GM12878 (cell line): ENCODE measurements at regions not wholly inside any gene's neighbourhood (a gene's known extent, or its start where the extent isn't known, plus 50 kb on each side); places are given as distances from the start of the nearest gene placed in this dataset.

ENCODE experiments used
- ATAC-seq: fragments of 200-7000 bp; cut with Tn5 transposase; 3 replicates; pipeline ENCODE4 v1.9.1; 2020; ENCODE audit warnings: mild to moderate bottlenecking, moderate library complexity
- BruUV-seq: library from RNA; stranded (reverse); fragments of 400-500 nt; replicated peaks from 2 replicates; lab custom pipeline; 2021; lab: Mats Ljungman, UMichigan
- CTCF ChIA-PET: fragments of 300-600 bp; sonication (Branson Sonifier 250); formaldehyde crosslinking; extraction: SDS; loops from one replicate; lab custom pipeline; 2021; ENCODE audit warnings: inconsistent platforms; lab: Yijun Ruan, JAX
- POLR2A ChIA-PET: fragments of 350-600 bp; formaldehyde crosslinking; extraction: SDS; loops from one replicate; lab custom pipeline; 2021; ENCODE audit warnings: inconsistent platforms; lab: Charles Lee
- RAD21 ChIA-PET: fragments of 300-600 bp; sonication (Branson Sonifier 250); formaldehyde crosslinking; loops from one replicate; lab custom pipeline; 2023; ENCODE audit warnings: antibody characterized with exemption; ENCODE audit not compliant: unreplicated experiment; lab: Charles Lee
- SMC1A ChIA-PET: fragments of 300-600 bp; sonication (Branson Sonifier 250); formaldehyde crosslinking; loops from one replicate; lab custom pipeline; 2023; ENCODE audit not compliant: unreplicated experiment, uncharacterized antibody; lab: Charles Lee
- DNase-seq: peaks from one replicate; pipeline ENCODE4 v3.0.0-alpha.2; 2011; ENCODE audit warnings: low read depth, low spot score
- FAIRE-seq: peaks from 3 replicates; lab custom pipeline; 2011; peaks lifted over from hg19 to GRCh38; lab: Jason Lieb, UNC
- H2AFZ ChIP-seq: 2 replicates; pipeline ENCODE4 v1.6.0; 2011; ENCODE audit warnings: low read depth, low read length, control low read depth; ENCODE audit not compliant: control insufficient read depth
- H3K27ac ChIP-seq: 2 replicates; pipeline ENCODE4 v1.5.1; 2011; ENCODE audit warnings: control low read depth; ENCODE audit not compliant: control insufficient read depth, insufficient read depth
- H3K27me3 ChIP-seq, 2 experiments: replicated peaks in 1 of 2; 2 replicates each; pipeline versions ENCODE4 v1.6.0 to v1.6.1; 2011; ENCODE audit warnings: low read length in 1 of 2; ENCODE audit not compliant: control insufficient read depth in 2 of 2, insufficient read depth in 2 of 2
- H3K36me3 ChIP-seq, 2 experiments: 2 replicates each; pipeline ENCODE4 v1.5.1; 2011; ENCODE audit warnings: low read length in 1 of 2; ENCODE audit not compliant: control insufficient read depth in 2 of 2, insufficient read depth in 2 of 2
- H3K4me1 ChIP-seq: 2 replicates; pipeline ENCODE4 v1.6.1; 2011; ENCODE audit warnings: mild to moderate bottlenecking, low read length, moderate library complexity, mixed read lengths; ENCODE audit not compliant: control insufficient read depth, insufficient read depth
- H3K4me2 ChIP-seq: 2 replicates; pipeline ENCODE4 v1.6.0; 2011; ENCODE audit warnings: control low read depth; ENCODE audit not compliant: control insufficient read depth, insufficient read depth
- H3K4me3 ChIP-seq: fragments of 200-600 bp; sonication (generic); 2 replicates; pipeline ENCODE4 v1.5.1; 2016
- H3K79me2 ChIP-seq: 2 replicates; pipeline ENCODE4 v1.6.0; 2011; ENCODE audit warnings: low read length; ENCODE audit not compliant: control insufficient read depth, insufficient read depth
- H3K9ac ChIP-seq: 2 replicates; pipeline ENCODE4 v1.8.0; 2011; ENCODE audit warnings: low read length, control low read depth, mixed read lengths; ENCODE audit not compliant: control insufficient read depth, insufficient read depth
- H3K9me3 ChIP-seq: replicated peaks from 3 replicates; pipeline ENCODE4 v1.5.1; 2011; ENCODE audit warnings: mild to moderate bottlenecking, low read length; ENCODE audit not compliant: control insufficient read depth, insufficient read depth
- H4K20me1 ChIP-seq: 2 replicates; pipeline ENCODE4 v1.6.0; 2011; ENCODE audit not compliant: control insufficient read depth, insufficient read depth
- BHLHE40 ChIP-seq, 2 experiments: fragments of 450-650 bp in 1 of 2; IDR thresholded peaks; 2 replicates each; pipeline ENCODE4 v1.6.1; 2011 to 2017; ENCODE audit warnings: low read depth in 2 of 2, borderline replicate concordance in 1 of 2, improper control_type of control experiment in 1 of 2, low read length in 1 of 2, mild to moderate bottlenecking in 1 of 2
- CBX5 ChIP-seq: sonication (generic); IDR thresholded peaks from 2 replicates; pipeline ENCODE4 v1.6.1; 2016; ENCODE audit warnings: low read depth, moderate library complexity, mild to moderate bottlenecking, inconsistent platforms
- CREM ChIP-seq: IDR thresholded peaks from 2 replicates; pipeline ENCODE4 v1.6.1; 2014; ENCODE audit warnings: antibody characterized with exemption, low read depth
- EP300 ChIP-seq, 2 experiments: fragments of 150-350 bp in 1 of 2; IDR thresholded peaks; 2 replicates each; pipeline ENCODE4 v1.6.1; 2011 to 2012; ENCODE audit warnings: low read depth in 2 of 2, low read length in 2 of 2, borderline replicate concordance in 1 of 2, improper control_type of control experiment in 1 of 2, inconsistent platforms in 1 of 2; ENCODE audit not compliant: control insufficient read depth in 1 of 2
- HDAC6 ChIP-seq: fragments of 200-600 bp; sonication (generic); IDR thresholded peaks from one replicate; pipeline ENCODE4 v1.8.0; 2017; ENCODE audit warnings: antibody characterized with exemption; ENCODE audit not compliant: unreplicated experiment
- HDGF ChIP-seq: fragments of 450-650 bp; IDR thresholded peaks from 2 replicates; pipeline ENCODE4 v1.6.1; 2016; ENCODE audit warnings: antibody characterized with exemption
- KAT2A ChIP-seq: conservative IDR thresholded peaks from 2 replicates; pipeline ENCODE4 v1.6.1; 2011; ENCODE audit warnings: low read depth, low read length; ENCODE audit not compliant: control insufficient read depth
- NFYB ChIP-seq: IDR thresholded peaks from 2 replicates; pipeline ENCODE4 v1.6.1; 2011; ENCODE audit warnings: low read depth, mild to moderate bottlenecking, low read length, improper control_type of control experiment, moderate library complexity; ENCODE audit not compliant: insufficient read depth
- NR2C1 ChIP-seq: fragments of 450-650 bp; IDR thresholded peaks from 2 replicates; pipeline ENCODE4 v1.6.1; 2017; ENCODE audit warnings: antibody characterized with exemption, mild to moderate bottlenecking, moderate library complexity
- RBBP5 ChIP-seq: fragments of 200-600 bp; sonication (generic); conservative IDR thresholded peaks from 2 replicates; pipeline ENCODE4 v1.6.1; 2016
- TBL1XR1 ChIP-seq: IDR thresholded peaks from 2 replicates; pipeline ENCODE4 v1.6.1; 2012; ENCODE audit warnings: low read depth, low read length, improper control_type of control experiment
- TCF3 ChIP-seq: IDR thresholded peaks from 2 replicates; pipeline ENCODE4 v1.6.1; 2012; ENCODE audit warnings: low read depth, mild to moderate bottlenecking, low read length, borderline replicate concordance; ENCODE audit not compliant: insufficient read depth
- YY1 ChIP-seq: IDR thresholded peaks from 2 replicates; pipeline ENCODE4 v1.6.1; 2011; ENCODE audit warnings: low read depth, mild to moderate bottlenecking, low read length
- WGBS: methylation state at CpG from one replicate; pipeline ENCODE4 v1.1.6; 2016; ENCODE audit warnings: low lambda C conversion rate; ENCODE audit not compliant: insufficient replicate concordance, insufficient coverage; ENCODE audit errors: missing lambda C conversion rate; 5-methylcytosine and 5-hydroxymethylcytosine counted together
- in situ Hi-C: fragments of 300-500 bp; cut with MboI; formaldehyde crosslinking; loops from 9 replicates; pipeline ENCODE4 v1.14.3; 2018; ENCODE audit warnings: mixed read lengths
- intact Hi-C: fragments of 100-400 bp; cut with micrococcal nuclease; formaldehyde crosslinking; loops from one replicate; pipeline ENCODE4 v1.14.2; 2022; ENCODE audit not compliant: unreplicated experiment

DNA sequence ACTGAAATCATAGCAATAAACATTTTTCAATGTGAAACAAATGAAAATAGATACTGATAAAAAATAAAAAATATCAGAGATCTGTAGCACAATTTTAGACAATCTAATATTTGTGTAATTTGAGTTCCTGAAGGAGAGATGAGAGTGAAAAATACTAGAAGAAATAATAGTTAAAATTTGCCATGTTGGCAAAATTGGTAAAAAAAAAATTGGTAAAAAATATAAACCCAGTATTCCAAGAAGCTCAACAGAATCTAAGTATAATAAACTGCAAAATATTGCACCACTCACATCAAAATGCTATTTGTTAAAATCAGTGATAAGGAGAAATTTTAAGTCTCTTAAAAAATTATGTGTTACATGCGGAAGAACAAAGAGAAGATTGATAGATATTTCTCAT lies 1680.7 kb downstream of the PCDH7 start:
- H3K4me1 ChIP-seq = no peaks in the 10 kb centered on the region
- H3K4me3 ChIP-seq = no peak overlapping the region
- no peak overlapping the region for H3K27ac ChIP-seq
- 0% methylated on average over 1 of the region's 1 CpG for WGBS
- no TSS peak for BruUV-seq
- ChIA-PET POLR2A (no interaction called here), CTCF (interaction anchor here (0.5 kb wide), 1 partner anchor 641 kb away, joined by 5 read pairs; no protein-coding TSS in a partner anchor), SMC1A (no interaction called here), RAD21 (no interaction called here)
- H3K79me2 ChIP-seq = no peaks in the 10 kb centered on the region
- TF ChIP-seq CREM (no peak), BHLHE40 (IDR thresholded peaks at IDR 0.05; ENCODE audit: borderline replicate concordance in 1 of 2, low read depth in 2 of 2, low read length in 1 of 2) (no peak), YY1 (no peak), TBL1XR1 (no peak), HDGF (no peak), EP300 (IDR thresholded peaks at IDR 0.05; ENCODE audit: borderline replicate concordance in 1 of 2, control insufficient read depth in 1 of 2, low read depth in 2 of 2, low read length in 2 of 2) (no peak), CBX5 (no peak), NFYB (no peak), KAT2A (no peak), NR2C1 (no peak), RBBP5 (no peak), TCF3 (no peak), HDAC6 (no peak)
- intact Hi-C loops = no loop called here
- DNase-seq (no peak), ATAC-seq (no peak), FAIRE-seq (no peak)
- H3K9me3 ChIP-seq = no peaks in the 10 kb centered on the region
- no peak overlapping the region for H3K9ac ChIP-seq
- H3K27me3 ChIP-seq = no peaks in the 10 kb centered on the region
- H2AFZ ChIP-seq = no peak overlapping the region
- in situ Hi-C loops = no loop called here
- H3K4me2 ChIP-seq = no peak overlapping the region
- no peaks in the 10 kb centered on the region for H4K20me1 ChIP-seq
- no peaks in the 10 kb centered on the region for H3K36me3 ChIP-seq
